ENCODE measurements at regions not wholly inside any gene's neighbourhood (a gene's known extent, or its start where the extent isn't known, plus 50 kb on each side); places are given as distances from the start of the nearest gene placed in this dataset.
"Not testable (repeated sequence)": the region's sequence is repeated elsewhere in the genome, so short reads cannot be mapped to it uniquely, and the experiment has no call there.

DNA sequence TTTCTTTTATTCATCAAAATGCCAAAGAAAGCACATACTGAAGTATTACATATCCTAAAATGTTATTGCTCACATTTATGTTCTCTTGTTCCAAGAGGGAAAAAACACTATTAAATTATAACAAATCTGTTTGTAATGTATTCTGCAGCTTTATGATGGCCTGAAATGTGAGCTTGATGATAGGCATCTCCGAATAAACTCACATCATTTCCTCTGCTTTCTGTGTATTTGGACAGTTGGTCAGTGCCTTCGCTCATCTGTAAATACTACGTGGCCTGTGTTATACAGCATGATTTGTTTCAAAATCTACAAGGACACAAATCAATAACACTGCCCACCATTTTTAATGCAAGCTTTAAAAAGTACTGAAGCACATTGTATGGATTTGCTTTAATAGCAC lies 672.8 kb upstream of the SYT4 start:
- H3K27ac ChIP-seq (ENCODE audit: low read depth, low read length), result no peak overlapping the region
- H3K27me3 ChIP-seq (ENCODE audit: control insufficient read depth in 1 of 2, insufficient read depth in 2 of 2, low read length in 2 of 2), result no peaks in the 10 kb centered on the region

DNA sequence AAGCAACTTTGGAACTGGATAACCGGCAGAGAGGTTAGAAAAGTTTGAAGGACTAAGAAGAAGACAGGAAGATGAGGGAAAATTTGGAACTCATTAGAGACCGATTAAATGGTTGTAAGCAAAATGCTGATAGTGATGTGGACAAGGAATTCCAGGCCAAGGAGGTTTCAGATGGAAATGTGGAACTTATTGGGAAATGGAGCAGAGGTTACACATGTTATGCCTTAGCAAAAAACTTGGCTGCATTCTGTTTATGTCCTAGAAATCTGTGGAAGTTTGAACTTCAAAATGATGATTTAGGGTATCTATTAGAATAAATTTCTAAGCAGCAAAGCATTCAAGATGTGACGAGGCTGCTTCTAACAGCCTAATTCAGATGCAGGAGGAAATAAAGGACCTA lies 675.1 kb upstream of the SYT4 start:
- no peaks in the 10 kb centered on the region for H3K27me3 ChIP-seq (ENCODE audit: control insufficient read depth in 1 of 2, insufficient read depth in 2 of 2, low read length in 2 of 2)
- no peak overlapping the region for H3K9ac ChIP-seq (ENCODE audit: low read depth in 1 of 2, low read length in 2 of 2)
- no peaks in the 10 kb centered on the region for H3K9me3 ChIP-seq (ENCODE audit: control insufficient read depth in 1 of 2, low read length in 2 of 2)
- H3K4me1 ChIP-seq (ENCODE audit: control insufficient read depth in 1 of 2, insufficient read depth in 2 of 2, low read length in 2 of 2), result no peaks in the 10 kb centered on the region
- no peak overlapping the region for H3K4me3 ChIP-seq (ENCODE audit: low read depth in 1 of 2, low read length in 2 of 2)
- no peak overlapping the region for H3K27ac ChIP-seq (ENCODE audit: low read depth, low read length)
- no peaks in the 10 kb centered on the region for H3K36me3 ChIP-seq (ENCODE audit: control insufficient read depth in 1 of 2, insufficient read depth in 2 of 2, low read length in 2 of 2)

More for the DNA sequence above, 672.8 kb upstream of the SYT4 start:
- no peaks in the 10 kb centered on the region for H3K4me1 ChIP-seq (ENCODE audit: control insufficient read depth in 1 of 2, insufficient read depth in 2 of 2, low read length in 2 of 2)
- H3K36me3 ChIP-seq (ENCODE audit: control insufficient read depth in 1 of 2, insufficient read depth in 2 of 2, low read length in 2 of 2), result no peaks in the 10 kb centered on the region
- no peaks in the 10 kb centered on the region for H3K9me3 ChIP-seq (ENCODE audit: control insufficient read depth in 1 of 2, low read length in 2 of 2)
- no peak overlapping the region for H3K9ac ChIP-seq (ENCODE audit: low read depth in 1 of 2, low read length in 2 of 2)
- no peak overlapping the region for H3K4me3 ChIP-seq (ENCODE audit: low read depth in 1 of 2, low read length in 2 of 2)

DNA sequence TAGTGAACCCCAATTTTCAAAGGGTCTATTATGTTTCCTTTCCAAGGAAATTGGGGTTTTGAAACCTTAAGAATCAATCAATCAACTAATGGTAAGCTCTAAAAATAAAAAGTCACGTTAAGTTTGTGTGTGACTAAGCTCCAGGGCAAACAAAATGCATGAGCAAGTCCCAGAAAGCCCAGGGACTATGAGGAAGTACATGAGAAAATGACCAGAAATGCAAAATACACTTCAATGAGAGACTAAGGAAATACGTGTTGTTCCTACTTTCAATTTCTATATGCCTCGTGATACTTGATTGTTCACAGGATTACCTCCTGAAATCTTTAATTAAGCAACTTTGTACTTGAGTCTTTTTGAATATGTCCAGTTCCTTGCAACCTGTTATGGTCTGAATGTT lies 684.4 kb upstream of the SYT4 start:
- no peak overlapping the region for H3K27ac ChIP-seq (ENCODE audit: low read depth, low read length)

DNA sequence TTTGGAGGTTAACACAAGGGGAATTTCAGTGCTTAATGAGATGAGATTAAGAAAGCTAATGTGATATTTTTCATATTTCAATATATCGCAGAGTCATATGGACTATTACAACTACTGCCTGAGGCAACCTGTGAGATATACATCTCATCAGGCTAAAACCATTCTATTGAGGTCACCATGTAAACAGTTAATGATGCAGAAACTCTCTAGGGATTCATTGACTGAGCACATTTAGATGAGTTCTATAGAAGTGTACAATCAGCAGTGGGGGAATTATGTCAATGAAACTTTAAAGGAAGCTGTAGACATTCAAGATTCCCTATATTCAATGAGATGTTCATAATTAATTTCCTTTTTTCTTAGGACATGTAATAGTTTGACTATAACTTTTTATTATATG lies 687.4 kb upstream of the SYT4 start:
- Histone ChIP-seq H3K4me3 (ENCODE audit: low read depth in 1 of 2, low read length in 2 of 2) (no peak overlapping the region), H3K4me1 (ENCODE audit: control insufficient read depth in 1 of 2, insufficient read depth in 2 of 2, low read length in 2 of 2) (no peaks in the 10 kb centered on the region), H3K27ac (ENCODE audit: low read depth, low read length) (no peak overlapping the region), H3K36me3 (ENCODE audit: control insufficient read depth in 1 of 2, insufficient read depth in 2 of 2, low read length in 2 of 2) (no peaks in the 10 kb centered on the region), H3K9ac (ENCODE audit: low read depth in 1 of 2, low read length in 2 of 2) (no peak overlapping the region), H3K9me3 (ENCODE audit: control insufficient read depth in 1 of 2, low read length in 2 of 2) (no peaks in the 10 kb centered on the region), H3K27me3 (ENCODE audit: control insufficient read depth in 1 of 2, insufficient read depth in 2 of 2, low read length in 2 of 2) (no peaks in the 10 kb centered on the region)

More for the DNA sequence above, 684.4 kb upstream of the SYT4 start:
- H3K4me1 ChIP-seq (ENCODE audit: control insufficient read depth in 1 of 2, insufficient read depth in 2 of 2, low read length in 2 of 2), result no peaks in the 10 kb centered on the region
- H3K27me3 ChIP-seq (ENCODE audit: control insufficient read depth in 1 of 2, insufficient read depth in 2 of 2, low read length in 2 of 2), result no peaks in the 10 kb centered on the region
- no peaks in the 10 kb centered on the region for H3K36me3 ChIP-seq (ENCODE audit: control insufficient read depth in 1 of 2, insufficient read depth in 2 of 2, low read length in 2 of 2)
- H3K9me3 ChIP-seq (ENCODE audit: control insufficient read depth in 1 of 2, low read length in 2 of 2), result no peaks in the 10 kb centered on the region
- H3K4me3 ChIP-seq (ENCODE audit: low read depth in 1 of 2, low read length in 2 of 2), result no peak overlapping the region
- H3K9ac ChIP-seq (ENCODE audit: low read depth in 1 of 2, low read length in 2 of 2), result no peak overlapping the region

DNA sequence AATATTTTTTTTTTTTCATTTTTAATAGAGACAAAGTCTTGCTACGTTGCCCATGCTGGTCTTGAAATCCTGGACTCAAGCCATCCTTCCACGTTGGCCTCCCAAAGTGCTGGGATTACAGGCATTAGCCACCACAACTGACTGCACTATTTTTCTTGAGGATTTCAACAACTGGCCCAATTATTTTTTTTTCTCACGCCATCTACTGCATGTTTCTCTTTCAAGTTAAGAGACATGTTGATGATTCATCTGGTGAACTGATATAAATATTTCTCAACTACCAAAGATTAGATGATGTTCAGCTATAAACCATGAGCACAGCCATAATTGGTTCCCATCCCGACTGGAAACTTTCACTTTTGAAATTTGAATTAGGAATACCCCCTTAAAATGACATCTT lies 688.4 kb upstream of the SYT4 start:
- Histone ChIP-seq H3K27ac (ENCODE audit: low read depth, low read length) (no peak overlapping the region), H3K9me3 (ENCODE audit: control insufficient read depth in 1 of 2, low read length in 2 of 2) (no peaks in the 10 kb centered on the region), H3K36me3 (ENCODE audit: control insufficient read depth in 1 of 2, insufficient read depth in 2 of 2, low read length in 2 of 2) (no peaks in the 10 kb centered on the region), H3K27me3 (ENCODE audit: control insufficient read depth in 1 of 2, insufficient read depth in 2 of 2, low read length in 2 of 2) (no peaks in the 10 kb centered on the region), H3K4me1 (ENCODE audit: control insufficient read depth in 1 of 2, insufficient read depth in 2 of 2, low read length in 2 of 2) (no peaks in the 10 kb centered on the region), H3K4me3 (ENCODE audit: low read depth in 1 of 2, low read length in 2 of 2) (no peak overlapping the region), H3K9ac (ENCODE audit: low read depth in 1 of 2, low read length in 2 of 2) (no peak overlapping the region)

DNA sequence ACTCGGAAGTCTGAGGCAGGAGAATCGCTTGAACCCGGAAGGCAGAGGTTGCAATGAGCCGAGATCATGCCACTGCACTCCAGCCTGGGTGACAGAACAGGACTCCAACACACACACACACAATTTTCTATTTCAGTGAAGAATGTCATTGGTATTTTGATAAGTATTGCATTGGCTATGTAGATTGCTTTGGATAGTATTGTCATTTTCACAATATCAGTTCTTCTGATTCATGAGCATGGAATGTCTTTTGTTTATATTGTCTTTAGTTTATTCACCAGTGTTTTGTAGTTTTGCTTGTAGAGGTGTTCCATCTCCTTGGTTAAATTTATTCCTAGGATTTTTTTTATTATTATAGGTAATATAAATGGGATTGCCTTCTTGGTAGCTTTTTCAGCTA lies 693.4 kb upstream of the SYT4 start:
- Histone ChIP-seq H3K4me3 (ENCODE audit: low read depth in 1 of 2, low read length in 2 of 2) (no peak overlapping the region), H3K27ac (ENCODE audit: low read depth, low read length) (no peak overlapping the region), H3K27me3 (ENCODE audit: control insufficient read depth in 1 of 2, insufficient read depth in 2 of 2, low read length in 2 of 2) (no peaks in the 10 kb centered on the region), H3K4me1 (ENCODE audit: control insufficient read depth in 1 of 2, insufficient read depth in 2 of 2, low read length in 2 of 2) (no peaks in the 10 kb centered on the region), H3K9ac (ENCODE audit: low read depth in 1 of 2, low read length in 2 of 2) (no peak overlapping the region), H3K9me3 (ENCODE audit: control insufficient read depth in 1 of 2, low read length in 2 of 2) (no peaks in the 10 kb centered on the region), H3K36me3 (ENCODE audit: control insufficient read depth in 1 of 2, insufficient read depth in 2 of 2, low read length in 2 of 2) (no peaks in the 10 kb centered on the region)

DNA sequence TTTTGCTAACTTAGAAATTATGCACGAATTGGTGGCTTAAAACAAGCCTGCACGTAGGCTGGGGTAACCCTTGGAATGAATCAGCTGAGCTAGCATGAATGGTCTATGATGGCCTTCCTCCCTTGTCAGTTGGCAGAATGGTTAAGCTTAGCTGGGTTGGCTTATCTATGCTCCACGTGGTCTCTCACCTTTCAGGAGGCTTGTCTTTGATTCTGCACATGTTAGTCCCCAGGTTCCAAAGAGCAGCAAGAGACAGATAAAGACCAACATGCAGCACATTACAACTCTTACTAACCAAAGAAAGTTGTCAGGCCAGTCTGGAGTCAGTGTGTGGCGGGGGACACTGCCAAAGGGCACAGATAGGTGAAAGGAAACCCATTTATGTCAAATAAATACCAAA lies 700.9 kb upstream of the SYT4 start:
- H3K4me1 ChIP-seq (ENCODE audit: control insufficient read depth in 1 of 2, insufficient read depth in 2 of 2, low read length in 2 of 2), result no peaks in the 10 kb centered on the region
- H3K9ac ChIP-seq (ENCODE audit: low read depth in 1 of 2, low read length in 2 of 2), result no peak overlapping the region
- no peaks in the 10 kb centered on the region for H3K36me3 ChIP-seq (ENCODE audit: control insufficient read depth in 1 of 2, insufficient read depth in 2 of 2, low read length in 2 of 2)
- H3K9me3 ChIP-seq (ENCODE audit: control insufficient read depth in 1 of 2, low read length in 2 of 2), result no peaks in the 10 kb centered on the region
- H3K4me3 ChIP-seq (ENCODE audit: low read depth in 1 of 2, low read length in 2 of 2), result no peak overlapping the region
- no peaks in the 10 kb centered on the region for H3K27me3 ChIP-seq (ENCODE audit: control insufficient read depth in 1 of 2, insufficient read depth in 2 of 2, low read length in 2 of 2)
- no peak overlapping the region for H3K27ac ChIP-seq (ENCODE audit: low read depth, low read length)

DNA sequence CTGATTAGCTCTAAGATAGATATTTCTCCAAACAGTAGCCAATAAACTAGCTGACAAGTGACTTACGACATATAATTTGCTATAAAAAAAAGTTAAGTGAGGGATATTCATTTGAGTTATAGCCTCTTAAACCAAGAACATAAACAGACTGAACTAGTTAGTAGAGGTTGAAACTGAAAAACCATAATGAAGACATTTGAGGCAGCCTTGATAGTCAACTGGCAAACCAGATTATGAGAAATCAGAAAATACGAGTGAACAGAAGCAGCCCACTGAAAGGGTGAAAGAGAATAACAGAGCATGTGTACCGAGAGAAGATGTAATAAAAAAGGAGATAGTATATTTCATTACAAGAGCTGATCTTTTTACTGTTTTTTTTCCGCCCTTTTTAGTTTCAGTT lies 698.1 kb upstream of the SETBP1 start:
- Histone ChIP-seq H3K27ac (ENCODE audit: low read depth, low read length) (no peak overlapping the region), H3K4me1 (ENCODE audit: control insufficient read depth in 1 of 2, insufficient read depth in 2 of 2, low read length in 2 of 2) (no peaks in the 10 kb centered on the region), H3K27me3 (ENCODE audit: control insufficient read depth in 1 of 2, insufficient read depth in 2 of 2, low read length in 2 of 2) (no peaks in the 10 kb centered on the region), H3K9ac (ENCODE audit: low read depth in 1 of 2, low read length in 2 of 2) (no peak overlapping the region), H3K4me3 (ENCODE audit: low read depth in 1 of 2, low read length in 2 of 2) (no peak overlapping the region), H3K9me3 (ENCODE audit: control insufficient read depth in 1 of 2, low read length in 2 of 2) (no peaks in the 10 kb centered on the region), H3K36me3 (ENCODE audit: control insufficient read depth in 1 of 2, insufficient read depth in 2 of 2, low read length in 2 of 2) (no peaks in the 10 kb centered on the region)

DNA sequence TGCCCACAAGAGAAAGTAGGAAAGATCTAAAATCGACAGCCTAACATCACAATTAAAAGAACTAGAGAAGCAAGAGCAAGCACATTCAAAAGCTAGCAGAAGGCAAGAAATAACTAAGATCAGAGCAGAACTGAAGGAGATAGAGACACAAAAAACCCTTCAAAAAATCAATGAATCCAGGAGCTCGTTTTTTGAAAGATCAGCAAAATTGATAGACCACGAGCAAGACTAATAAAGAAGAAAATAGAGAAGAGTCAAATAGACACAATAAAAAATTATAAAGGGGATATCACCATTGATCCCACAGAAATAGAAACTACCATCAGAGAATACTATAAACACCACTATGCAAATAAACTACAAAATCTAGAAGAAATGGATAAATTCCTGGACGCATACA lies 693.6 kb upstream of the SETBP1 start:
- H3K9me3 ChIP-seq (ENCODE audit: control insufficient read depth in 1 of 2, low read length in 2 of 2); H3K9ac ChIP-seq (ENCODE audit: low read depth in 1 of 2, low read length in 2 of 2); H3K4me3 ChIP-seq (ENCODE audit: low read depth in 1 of 2, low read length in 2 of 2); H3K36me3 ChIP-seq (ENCODE audit: control insufficient read depth in 1 of 2, insufficient read depth in 2 of 2, low read length in 2 of 2); H3K4me1 ChIP-seq (ENCODE audit: control insufficient read depth in 1 of 2, insufficient read depth in 2 of 2, low read length in 2 of 2); H3K27me3 ChIP-seq (ENCODE audit: control insufficient read depth in 1 of 2, insufficient read depth in 2 of 2, low read length in 2 of 2); H3K27ac ChIP-seq (ENCODE audit: low read depth, low read length): not testable (repeated sequence)

DNA sequence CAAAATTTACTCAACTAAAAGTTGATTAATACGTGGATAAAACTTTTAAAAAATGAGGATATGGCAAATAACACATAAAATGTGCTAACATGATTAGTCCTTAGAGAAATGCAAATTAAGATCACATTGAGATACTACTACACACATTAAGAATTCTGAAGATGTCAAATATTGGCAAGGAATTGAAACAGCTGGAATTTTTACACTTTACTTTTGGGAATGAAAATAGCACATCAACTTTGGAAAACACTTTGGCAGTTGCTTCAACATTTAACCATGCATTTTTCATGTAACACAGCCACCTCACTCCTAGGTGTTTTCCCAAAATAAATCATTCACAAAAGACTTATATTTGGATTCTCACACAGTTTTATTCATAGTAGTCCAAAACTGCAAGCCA lies 687.9 kb upstream of the SETBP1 start:
- Histone ChIP-seq H3K4me1 (ENCODE audit: control insufficient read depth in 1 of 2, insufficient read depth in 2 of 2, low read length in 2 of 2) (no peaks in the 10 kb centered on the region), H3K27ac (ENCODE audit: low read depth, low read length) (no peak overlapping the region), H3K36me3 (ENCODE audit: control insufficient read depth in 1 of 2, insufficient read depth in 2 of 2, low read length in 2 of 2) (no peaks in the 10 kb centered on the region), H3K9ac (ENCODE audit: low read depth in 1 of 2, low read length in 2 of 2) (no peak overlapping the region), H3K9me3 (ENCODE audit: control insufficient read depth in 1 of 2, low read length in 2 of 2) (peaks cover 0 to 2% of the 10 kb centered on the region in 2 donors), H3K27me3 (ENCODE audit: control insufficient read depth in 1 of 2, insufficient read depth in 2 of 2, low read length in 2 of 2) (no peaks in the 10 kb centered on the region), H3K4me3 (ENCODE audit: low read depth in 1 of 2, low read length in 2 of 2) (no peak overlapping the region)

DNA sequence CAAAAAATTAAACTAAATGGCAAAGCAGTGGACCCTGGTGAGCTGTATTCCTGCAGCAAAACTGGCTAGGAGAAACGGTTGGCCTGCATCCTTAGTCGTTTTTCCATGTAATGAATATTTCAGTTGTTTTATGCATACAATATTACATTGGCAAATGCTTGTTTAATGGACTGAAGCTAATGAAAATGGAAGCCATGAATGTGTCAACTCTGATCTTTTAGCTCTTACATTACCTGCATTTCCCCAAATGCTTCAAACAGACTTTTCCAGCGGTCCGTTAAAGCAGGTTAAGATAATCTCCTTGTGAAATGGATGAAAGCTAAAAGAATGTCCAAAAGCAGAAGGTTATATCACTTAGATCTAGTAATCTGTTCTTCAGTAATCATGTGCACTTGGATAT lies 686.3 kb upstream of the SETBP1 start:
- Histone ChIP-seq H3K36me3 (ENCODE audit: control insufficient read depth in 1 of 2, insufficient read depth in 2 of 2, low read length in 2 of 2) (no peaks in the 10 kb centered on the region), H3K9ac (ENCODE audit: low read depth in 1 of 2, low read length in 2 of 2) (no peak overlapping the region), H3K4me3 (ENCODE audit: low read depth in 1 of 2, low read length in 2 of 2) (no peak overlapping the region), H3K27ac (ENCODE audit: low read depth, low read length) (no peak overlapping the region), H3K9me3 (ENCODE audit: control insufficient read depth in 1 of 2, low read length in 2 of 2) (peaks cover 0 to 2% of the 10 kb centered on the region in 2 donors), H3K4me1 (ENCODE audit: control insufficient read depth in 1 of 2, insufficient read depth in 2 of 2, low read length in 2 of 2) (no peaks in the 10 kb centered on the region), H3K27me3 (ENCODE audit: control insufficient read depth in 1 of 2, insufficient read depth in 2 of 2, low read length in 2 of 2) (no peaks in the 10 kb centered on the region)

Data from duodenal mucosa (tissue), 2 donors.